ENCODE measurements at regions not wholly inside any gene's neighbourhood (a gene's known extent, or its start where the extent isn't known, plus 50 kb on each side); places are given as distances from the start of the nearest gene placed in this dataset.

DNA sequence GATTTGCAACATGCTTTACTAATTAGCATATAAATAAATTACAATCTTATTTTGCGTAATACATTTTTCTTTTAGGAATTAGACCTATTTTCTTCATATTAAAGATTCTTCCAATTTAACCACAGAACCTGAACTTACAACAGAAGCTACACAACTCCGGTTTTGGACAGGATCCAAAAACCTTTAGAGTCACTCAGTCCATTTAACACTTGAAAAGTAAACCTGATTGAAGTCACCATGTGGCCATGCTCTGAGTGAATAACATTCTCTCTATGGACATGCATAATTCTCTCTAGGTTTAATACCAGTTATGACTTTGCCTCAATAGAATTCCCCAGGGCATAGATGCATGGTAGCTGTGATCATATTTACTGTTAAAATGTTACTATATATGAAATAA lies 751.0 kb downstream of the VGLL3 start:
- DNase-seq (ENCODE audit: low spot score), result no peak
- TF ChIP-seq CTCF (IDR thresholded peaks at IDR 0.05; ENCODE audit: extremely low read depth, missing control alignments), result no peak

GRCh38 chr3:86234506-86235254 lies 756.3 kb downstream of the VGLL3 start:
- no peak for DNase-seq (ENCODE audit: low spot score)
- no peak for TF ChIP-seq CTCF (IDR thresholded peaks at IDR 0.05; ENCODE audit: extremely low read depth, missing control alignments)

GRCh38 chr3:86230762-86231161 lies 760.2 kb downstream of the VGLL3 start:
- no peak for TF ChIP-seq CTCF (IDR thresholded peaks at IDR 0.05; ENCODE audit: extremely low read depth, missing control alignments)
- no peak for DNase-seq (ENCODE audit: low spot score)

DNA sequence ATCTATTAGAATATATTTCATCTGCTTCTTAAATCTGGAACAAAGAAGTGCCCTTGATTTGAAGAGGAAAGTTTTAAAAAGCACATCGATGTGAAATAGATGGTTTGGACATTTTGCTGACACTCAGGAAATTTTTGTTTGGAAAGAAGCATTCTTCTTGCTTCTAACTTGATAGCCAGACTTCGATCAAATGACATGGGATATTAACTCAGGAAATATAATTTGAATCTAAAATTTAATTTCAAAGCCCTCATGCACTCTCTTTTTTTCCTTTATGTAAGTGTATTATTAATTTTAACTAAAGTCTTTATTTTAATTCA lies 761.2 kb downstream of the VGLL3 start:
- DNase-seq (ENCODE audit: low spot score), result no peak
- no peak for TF ChIP-seq CTCF (IDR thresholded peaks at IDR 0.05; ENCODE audit: extremely low read depth, missing control alignments)

DNA sequence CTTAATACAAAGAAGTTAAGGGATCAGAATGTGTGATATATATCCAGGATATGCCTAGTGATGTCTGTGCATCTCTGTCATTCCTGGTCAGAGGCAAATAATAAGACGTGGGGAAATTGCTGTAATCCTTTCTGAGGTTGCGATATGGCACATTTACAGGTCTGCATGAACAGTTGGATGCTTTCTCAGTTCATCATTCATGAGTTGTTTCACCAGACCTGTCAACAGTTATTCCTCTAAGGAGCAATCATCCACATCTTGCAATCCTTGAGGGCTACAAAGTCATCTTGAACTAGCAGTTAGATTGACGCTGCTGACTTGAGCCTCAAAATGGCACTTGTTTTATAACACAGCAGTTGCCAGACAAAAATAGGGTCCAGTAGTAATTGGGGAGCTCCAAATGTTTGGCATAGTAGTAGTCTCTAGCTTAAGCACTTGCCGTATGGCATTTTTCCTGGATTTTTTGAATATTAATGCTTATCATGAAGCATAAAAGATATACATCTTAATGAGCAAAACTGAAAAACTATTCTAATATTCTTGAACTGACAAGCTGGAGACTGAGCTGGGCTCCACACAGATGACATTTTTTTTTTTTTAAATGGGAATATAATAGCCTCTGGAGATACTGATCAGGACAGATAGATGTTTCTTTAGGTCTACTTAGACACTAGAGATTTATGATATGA lies 761.7 kb downstream of the VGLL3 start:
- no peak for DNase-seq (ENCODE audit: low spot score)
- TF ChIP-seq CTCF (IDR thresholded peaks at IDR 0.05; ENCODE audit: extremely low read depth, missing control alignments), result no peak

GRCh38 chr3:86228101-86228500 lies 762.8 kb downstream of the VGLL3 start:
- DNase-seq (ENCODE audit: low spot score), result no peak
- TF ChIP-seq CTCF (IDR thresholded peaks at IDR 0.05; ENCODE audit: extremely low read depth, missing control alignments), result no peak

DNA sequence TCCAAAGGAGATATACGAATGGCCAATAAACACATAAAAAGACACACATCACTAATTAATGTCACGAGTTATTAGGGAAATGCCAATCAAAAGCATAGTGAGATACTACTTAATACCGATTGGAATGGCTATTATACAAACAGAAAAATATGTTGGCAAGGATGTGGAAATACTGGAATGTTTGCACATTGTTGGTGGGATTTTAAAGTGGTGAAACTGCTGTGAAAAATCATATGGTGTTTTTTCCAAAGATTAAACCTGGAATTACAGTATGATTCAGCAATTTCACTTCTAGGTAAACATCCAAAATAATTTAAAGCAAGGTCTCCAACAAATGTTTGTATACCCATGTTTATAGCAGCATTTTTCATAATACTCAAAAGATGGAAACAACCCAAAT lies 765.5 kb downstream of the VGLL3 start:
- DNase-seq (ENCODE audit: low spot score), result no peak
- no peak for TF ChIP-seq CTCF (IDR thresholded peaks at IDR 0.05; ENCODE audit: extremely low read depth, missing control alignments)
